ENCODE measurements at regions not wholly inside any gene's neighbourhood (a gene's known extent, or its start where the extent isn't known, plus 50 kb on each side); places are given as distances from the start of the nearest gene placed in this dataset.

GRCh38 chr5:24294333-24294732 lies 350.4 kb downstream of the CDH10 start:
- Histone ChIP-seq H3K4me3 (no peak overlapping the region), H3K36me3 (ENCODE audit: insufficient read depth in 1 of 2, low read depth in 1 of 2) (no peaks in the 10 kb centered on the region), H3K27ac (no peak overlapping the region), H3K4me1 (no peaks in the 10 kb centered on the region), H3K27me3 (ENCODE audit: insufficient read depth in 3 of 3, low read length in 2 of 3) (no peaks in the 10 kb centered on the region), H3K9me3 (no peaks in the 10 kb centered on the region)
- no peak for DNase-seq
- intact Hi-C loops (cut with DNase I), result no loop called here
- ATAC-seq, result no peak
- WGBS, 3 donors, result 71 to 81% (median 75%) methylated on average over 4 of the region's 4 CpGs
- TF ChIP-seq CTCF (IDR thresholded peaks at IDR 0.05), result no peak

- DNase-seq (no peak), ATAC-seq (no peak)
- Histone ChIP-seq H3K27ac (no peak overlapping the region), H3K4me3 (no peak overlapping the region), H3K36me3 (ENCODE audit: insufficient read depth in 1 of 2, low read depth in 1 of 2) (no peaks in the 10 kb centered on the region), H3K27me3 (ENCODE audit: insufficient read depth in 3 of 3, low read length in 2 of 3) (no peaks in the 10 kb centered on the region), H3K9me3 (no peaks in the 10 kb centered on the region), H3K4me1 (no peaks in the 10 kb centered on the region)
- 90 to 93% (median 92%) methylated on average over 19 of the region's 19 CpGs for WGBS, 3 donors
- intact Hi-C loops (cut with DNase I), result no loop called here
- TF ChIP-seq CTCF (IDR thresholded peaks at IDR 0.05), result no peak
Observed at GRCh38 chr5:24314106-24314505, 330.7 kb downstream of the CDH10 start.

- ATAC-seq, result no peak
- TF ChIP-seq CTCF (IDR thresholded peaks at IDR 0.05), result no peak
- no peaks in the 10 kb centered on the region for H3K9me3 ChIP-seq
- no peak overlapping the region for H3K27ac ChIP-seq
- H3K4me1 ChIP-seq, result no peaks in the 10 kb centered on the region
- H3K4me3 ChIP-seq, result no peak overlapping the region
- 79 to 84% (median 83%) methylated on average over 3 of the region's 3 CpGs for WGBS, 3 donors
- intact Hi-C loops (cut with DNase I), result no loop called here
- no peaks in the 10 kb centered on the region for H3K27me3 ChIP-seq (ENCODE audit: insufficient read depth in 3 of 3, low read length in 2 of 3)
- H3K36me3 ChIP-seq (ENCODE audit: insufficient read depth in 1 of 2, low read depth in 1 of 2), result no peaks in the 10 kb centered on the region
- DNase-seq, result no peak
Observed at GRCh38 chr5:24320643-24321042, 324.1 kb downstream of the CDH10 start.

- Histone ChIP-seq H3K27ac (no peak overlapping the region), H3K27me3 (ENCODE audit: insufficient read depth in 3 of 3, low read length in 2 of 3) (no peaks in the 10 kb centered on the region), H3K4me3 (no peak overlapping the region), H3K4me1 (no peaks in the 10 kb centered on the region), H3K9me3 (no peaks in the 10 kb centered on the region), H3K36me3 (ENCODE audit: insufficient read depth in 1 of 2, low read depth in 1 of 2) (no peaks in the 10 kb centered on the region)
- TF ChIP-seq CTCF (IDR thresholded peaks at IDR 0.05), result no peak
- WGBS, 3 donors, result 78 to 87% (median 79%) methylated on average over 1 of the region's 1 CpG
- intact Hi-C loops (cut with DNase I), result no loop called here
- ATAC-seq, result no peak
- no peak for DNase-seq
Observed at GRCh38 chr5:24325306-24325832, 319.4 kb downstream of the CDH10 start.

GRCh38 chr5:24331531-24331930 lies 313.2 kb downstream of the CDH10 start:
- Histone ChIP-seq H3K4me1 (no peaks in the 10 kb centered on the region), H3K4me3 (no peak overlapping the region), H3K9me3 (no peaks in the 10 kb centered on the region), H3K27me3 (ENCODE audit: insufficient read depth in 3 of 3, low read length in 2 of 3) (no peaks in the 10 kb centered on the region), H3K27ac (no peak overlapping the region), H3K36me3 (ENCODE audit: insufficient read depth in 1 of 2, low read depth in 1 of 2) (no peaks in the 10 kb centered on the region)
- intact Hi-C loops (cut with DNase I), result no loop called here
- ATAC-seq (no peak), DNase-seq (no peak)
- no peak for TF ChIP-seq CTCF (IDR thresholded peaks at IDR 0.05)
